A673 (cell line): ENCODE measurements at regions not wholly inside any gene's neighbourhood (a gene's known extent, or its start where the extent isn't known, plus 50 kb on each side); places are given as distances from the start of the nearest gene placed in this dataset.
A peak's percentile ranks its signal among the peaks of the same experiment; 100 is the strongest.

ENCODE experiments used
- CTCF ChIP-seq: fragments of 300-800, 200-600 bp; sonication (generic); conservative IDR thresholded peaks from 2 replicates; pipeline ENCODE4 v1.5.1; 2017; ENCODE audit warnings: low read depth, mild to moderate bottlenecking, antibody characterized with exemption, low read length, moderate library complexity, mixed read lengths
- EZH2 ChIP-seq: fragments of 200-600 bp; sonication (generic); IDR thresholded peaks from 2 replicates; pipeline ENCODE4 v1.6.1; 2017; ENCODE audit warnings: borderline replicate concordance, low read depth, mild to moderate bottlenecking, mixed read lengths, antibody characterized with exemption, low read length; ENCODE audit not compliant: poor library complexity, severe bottlenecking

GRCh38 chr15:89034305-89034704 is 54.0 kb upstream of the ABHD2 start:
- TF ChIP-seq CTCF = peak; percentile 44; the same call in 1 of the 2 replicates
- TF ChIP-seq EZH2 = no peak
